Lower lobe of right lung (tissue), 2 donors: ENCODE measurements at regions not wholly inside any gene's neighbourhood (a gene's known extent, or its start where the extent isn't known, plus 50 kb on each side); places are given as distances from the start of the nearest gene placed in this dataset.

Source experiments
- ATAC-seq, 2 donors: fragments of 200-7000 bp; cut with Tn5 transposase; one replicate each; pipeline ENCODE4 v1.9.1; 2020 to 2022; ENCODE audit warnings: mild to moderate bottlenecking in 2 of 2, moderate library complexity in 2 of 2
- DNase-seq: peaks from one replicate; pipeline ENCODE4 v3.0.0-alpha.2; 2020
- H3K27ac ChIP-seq: fragments of 200-600 bp; one replicate; pipeline ENCODE4 v1.8.0; 2022
- H3K27me3 ChIP-seq: fragments of 200-600 bp; one replicate; pipeline ENCODE4 v1.8.0; 2022; ENCODE audit warnings: low read depth
- H3K36me3 ChIP-seq: fragments of 200-600 bp; one replicate; pipeline ENCODE4 v1.8.0; 2022; ENCODE audit warnings: mild to moderate bottlenecking
- H3K4me1 ChIP-seq: fragments of 200-600 bp; one replicate; pipeline ENCODE4 v1.8.0; 2022
- H3K4me3 ChIP-seq: fragments of 200-600 bp; one replicate; pipeline ENCODE4 v1.8.0; 2022; ENCODE audit warnings: mild to moderate bottlenecking
- H3K9me3 ChIP-seq: fragments of 200-600 bp; one replicate; pipeline ENCODE4 v1.8.0; 2022
- CTCF ChIP-seq: fragments of 200-600 bp; IDR thresholded peaks from one replicate; pipeline ENCODE4 v1.8.0; 2022; ENCODE audit warnings: antibody characterized with exemption, mild to moderate bottlenecking
- intact Hi-C: fragments of 100-400 bp; cut with DNase I; formaldehyde crosslinking; loops from one replicate; pipeline ENCODE4 v1.11.0; 2022
- donor health status: DM: no; HTN: yes; CAD: no; lungs with severe emphysema.

- no peak overlapping the region for H3K4me3 ChIP-seq
- intact Hi-C loops = no loop called here
- no peak for ATAC-seq
- H3K27ac ChIP-seq = no peak overlapping the region
- H3K9me3 ChIP-seq = no peaks in the 10 kb centered on the region
- no peaks in the 10 kb centered on the region for H3K27me3 ChIP-seq
- TF ChIP-seq CTCF = no peak
- no peaks in the 10 kb centered on the region for H3K4me1 ChIP-seq
- no peaks in the 10 kb centered on the region for H3K36me3 ChIP-seq
- no peak for DNase-seq
These were observed 237.8 kb downstream of the OPA1 start for GRCh38 chr3:193830791-193831191.

GRCh38 chr3:193831495-193832455, 238.8 kb downstream of the OPA1 start:
- intact Hi-C loops = no loop called here
- TF ChIP-seq CTCF = no peak
- no peaks in the 10 kb centered on the region for H3K4me1 ChIP-seq
- H3K27ac ChIP-seq = no peak overlapping the region
- no peaks in the 10 kb centered on the region for H3K9me3 ChIP-seq
- no peaks in the 10 kb centered on the region for H3K36me3 ChIP-seq
- DNase-seq (no peak), ATAC-seq (peak; percentile 52 to 54)
- H3K27me3 ChIP-seq = no peaks in the 10 kb centered on the region
- no peak overlapping the region for H3K4me3 ChIP-seq

- no peak for TF ChIP-seq CTCF
- H3K4me3 ChIP-seq = no peak overlapping the region
- intact Hi-C loops = no loop called here
- DNase-seq (no peak), ATAC-seq (no peak)
- no peaks in the 10 kb centered on the region for H3K9me3 ChIP-seq
- H3K36me3 ChIP-seq = no peaks in the 10 kb centered on the region
- H3K27ac ChIP-seq = no peak overlapping the region
- H3K27me3 ChIP-seq = no peaks in the 10 kb centered on the region
- H3K4me1 ChIP-seq = no peaks in the 10 kb centered on the region
These were observed 239.9 kb downstream of the OPA1 start for GRCh38 chr3:193832833-193833413.

- H3K9me3 ChIP-seq = no peaks in the 10 kb centered on the region
- H3K4me3 ChIP-seq = no peak overlapping the region
- no peak overlapping the region for H3K27ac ChIP-seq
- TF ChIP-seq CTCF = no peak
- H3K4me1 ChIP-seq = no peaks in the 10 kb centered on the region
- H3K27me3 ChIP-seq = no peaks in the 10 kb centered on the region
- ATAC-seq (no peak), DNase-seq (no peak)
- H3K36me3 ChIP-seq = no peaks in the 10 kb centered on the region
- intact Hi-C loops = no loop called here
These were observed 240.6 kb downstream of the OPA1 start for GRCh38 chr3:193833592-193833991.

GRCh38 chr3:193835414-193835813, 242.4 kb downstream of the OPA1 start:
- H3K27ac ChIP-seq = no peak overlapping the region
- intact Hi-C loops = no loop called here
- ATAC-seq = no peak
- TF ChIP-seq CTCF = no peak
- no peaks in the 10 kb centered on the region for H3K4me1 ChIP-seq
- H3K27me3 ChIP-seq = no peaks in the 10 kb centered on the region
- no peak overlapping the region for H3K4me3 ChIP-seq
- DNase-seq = no peak
- H3K9me3 ChIP-seq = no peaks in the 10 kb centered on the region
- H3K36me3 ChIP-seq = no peaks in the 10 kb centered on the region
